Gastroesophageal sphincter (tissue), 4 donors: ENCODE measurements at regions not wholly inside any gene's neighbourhood (a gene's known extent, or its start where the extent isn't known, plus 50 kb on each side); places are given as distances from the start of the nearest gene placed in this dataset.

ENCODE experiments used
- ATAC-seq: fragments of 150-250 bp; one replicate; pipeline ENCODE4 v1.9.1; 2016; ENCODE audit warnings: mild to moderate bottlenecking, moderate library complexity
- H3K27ac ChIP-seq, 4 donors: fragments of 200-600 bp; sonication (generic) in 3 of 4; 1 replicate in 3 of 4; 2 replicates in 1 of 4; pipeline ENCODE4 v1.5.1; 2016 to 2019
- H3K27me3 ChIP-seq: fragments of 200-600 bp; sonication (generic); one replicate; pipeline ENCODE4 v1.5.1; 2019
- H3K36me3 ChIP-seq, 2 donors: fragments of 200-600 bp; sonication (generic); one replicate each; pipeline ENCODE4 v1.5.1; 2019; ENCODE audit warnings: control low read depth in 1 of 2
- H3K4me1 ChIP-seq, 3 donors: fragments of 200-600 bp; sonication (generic); 1 replicate in 2 of 3; 2 replicates in 1 of 3; pipeline ENCODE4 v1.5.1; 2016 to 2019; ENCODE audit warnings: control low read depth in 2 of 3
- H3K4me3 ChIP-seq, 2 donors: fragments of 200-600 bp; sonication (generic); one replicate each; pipeline ENCODE4 v1.5.1; 2019; ENCODE audit warnings: mild to moderate bottlenecking in 1 of 2, moderate library complexity in 1 of 2
- H3K9me3 ChIP-seq, 3 donors: fragments of 200-600 bp; sonication (generic); one replicate each; pipeline ENCODE4 v1.5.1; 2017 to 2019; ENCODE audit warnings: control low read depth in 2 of 3
- CTCF ChIP-seq, 4 experiments: fragments of 200-600 bp in 2 of 4; fragments of 450-650 bp in 2 of 4; sonication (generic) in 1 of 4; IDR thresholded peaks; one replicate each; pipeline ENCODE4 v1.5.1; 2017 to 2019; ENCODE audit warnings: antibody characterized with exemption in 4 of 4, mild to moderate bottlenecking in 2 of 4, moderate library complexity in 2 of 4
- EP300 ChIP-seq: sonication (generic); formaldehyde crosslinking; IDR thresholded peaks from one replicate; pipeline ENCODE4 v1.6.1; 2017; ENCODE audit warnings: antibody characterized with exemption, mild to moderate bottlenecking
- POLR2A ChIP-seq, 2 donors: fragments of 450-650 bp; IDR thresholded peaks; one replicate each; pipeline ENCODE4 v1.6.1; 2017; ENCODE audit warnings: antibody characterized with exemption in 2 of 2, mild to moderate bottlenecking in 2 of 2, moderate library complexity in 1 of 2
- POLR2AphosphoS5 ChIP-seq: sonication (generic); formaldehyde crosslinking; IDR thresholded peaks from one replicate; pipeline ENCODE4 v1.6.1; 2017; ENCODE audit warnings: antibody characterized with exemption
- WGBS, 2 donors: methylation state at CpG; one replicate each; pipeline ENCODE4 v1.1.5; 2018; ENCODE audit warnings: low coverage in 1 of 2; 5-methylcytosine and 5-hydroxymethylcytosine counted together

- WGBS, 2 donors: 25 to 35% methylated on average over 1 of the region's 1 CpG
- TF ChIP-seq POLR2AphosphoS5: no peak
- no peak for TF ChIP-seq POLR2A (IDR thresholded peaks at IDR 0.05)
- TF ChIP-seq EP300: no peak
- no peak for TF ChIP-seq CTCF (IDR thresholded peaks at IDR 0.05)
- no peak for ATAC-seq
- Histone ChIP-seq H3K4me1 (peaks cover 0 to 8% (median 0%) of the 10 kb centered on the region in 3 donors), H3K36me3 (no peaks in the 10 kb centered on the region), H3K27ac (no peak overlapping the region), H3K4me3 (no peak overlapping the region), H3K27me3 (peaks cover 7% of the 10 kb centered on the region), H3K9me3 (no peaks in the 10 kb centered on the region)
These were observed 197.4 kb downstream of the SETD4 start for GRCh38 chr21:35862969-35863368.

GRCh38 chr21:35861661-35862060, 198.7 kb downstream of the SETD4 start:
- no peak for TF ChIP-seq POLR2AphosphoS5
- TF ChIP-seq EP300: no peak
- TF ChIP-seq CTCF (IDR thresholded peaks at IDR 0.05): no peak
- no peak for TF ChIP-seq POLR2A (IDR thresholded peaks at IDR 0.05)
- H3K4me3 ChIP-seq: no peak overlapping the region
- ATAC-seq: no peak
- peaks cover 7% of the 10 kb centered on the region for H3K27me3 ChIP-seq
- no peaks in the 10 kb centered on the region for H3K36me3 ChIP-seq
- peaks cover 0 to 10% (median 0%) of the 10 kb centered on the region in 3 donors for H3K4me1 ChIP-seq
- no peaks in the 10 kb centered on the region for H3K9me3 ChIP-seq
- H3K27ac ChIP-seq: no peak overlapping the region

- no peak for TF ChIP-seq EP300
- TF ChIP-seq POLR2A (IDR thresholded peaks at IDR 0.05): no peak
- no peak for TF ChIP-seq POLR2AphosphoS5
- TF ChIP-seq CTCF (IDR thresholded peaks at IDR 0.05): no peak
- WGBS, 2 donors: 86 to 93% methylated on average over 6 of the region's 6 CpGs
These were observed 200.0 kb downstream of the SETD4 start for GRCh38 chr21:35860189-35860869.

GRCh38 chr21:35859677-35860076, 200.6 kb downstream of the SETD4 start:
- TF ChIP-seq POLR2AphosphoS5 (no peak), POLR2A (IDR thresholded peaks at IDR 0.05) (no peak), EP300 (no peak), CTCF (IDR thresholded peaks at IDR 0.05) (no peak)
- no peaks in the 10 kb centered on the region for H3K36me3 ChIP-seq
- WGBS, 2 donors: 91% methylated on average over 3 of the region's 3 CpGs; no CpG with 5 or more reads in 1 of the 2 donors

More at GRCh38 chr21:35860189-35860869, 200.0 kb downstream of the SETD4 start:
- Histone ChIP-seq H3K9me3 (no peaks in the 10 kb centered on the region), H3K27me3 (peaks cover 7% of the 10 kb centered on the region), H3K4me1 (peaks cover 0 to 10% (median 0%) of the 10 kb centered on the region in 3 donors), H3K27ac (no peak overlapping the region), H3K36me3 (no peaks in the 10 kb centered on the region), H3K4me3 (no peak overlapping the region)
- ATAC-seq: no peak

GRCh38 chr21:35857095-35857494, 203.2 kb downstream of the SETD4 start:
- TF ChIP-seq POLR2AphosphoS5 (no peak), POLR2A (IDR thresholded peaks at IDR 0.05) (no peak), EP300 (no peak), CTCF (IDR thresholded peaks at IDR 0.05) (no peak)
- Histone ChIP-seq H3K27ac (no peak overlapping the region), H3K9me3 (no peaks in the 10 kb centered on the region), H3K4me1 (peaks cover 0 to 15% (median 0%) of the 10 kb centered on the region in 3 donors), H3K27me3 (peaks cover 23% of the 10 kb centered on the region), H3K4me3 (no peak overlapping the region), H3K36me3 (no peaks in the 10 kb centered on the region)
- 60 to 67% methylated on average over 2 of the region's 2 CpGs for WGBS, 2 donors
- no peak for ATAC-seq

More at GRCh38 chr21:35859677-35860076, 200.6 kb downstream of the SETD4 start:
- Histone ChIP-seq H3K27me3 (peaks cover 7% of the 10 kb centered on the region), H3K4me3 (no peak overlapping the region), H3K4me1 (peaks cover 0 to 10% (median 0%) of the 10 kb centered on the region in 3 donors), H3K27ac (no peak overlapping the region), H3K9me3 (no peaks in the 10 kb centered on the region)
- no peak for ATAC-seq
